Smooth muscle cell (in vitro differentiated cells): ENCODE measurements at regions not wholly inside any gene's neighbourhood (a gene's known extent, or its start where the extent isn't known, plus 50 kb on each side); places are given as distances from the start of the nearest gene placed in this dataset.

Source experiments
- DNase-seq: peaks from one replicate; lab custom pipeline; 2025; ENCODE audit not compliant: unreplicated experiment; lab: John Stamatoyannopoulos, UW
- H2AFZ ChIP-seq: fragments of 200-600 bp; sonication (generic); 2 replicates; pipeline ENCODE4 v1.6.0; 2016; ENCODE audit warnings: antibody characterized with exemption, low read depth, mild to moderate bottlenecking
- H3F3A ChIP-seq: fragments of 200-600 bp; sonication (generic); 2 replicates; pipeline ENCODE4 v1.6.0; 2017; ENCODE audit warnings: antibody characterized with exemption, low read depth
- H3K27ac ChIP-seq: fragments of 200-600 bp; sonication (generic); 2 replicates; pipeline ENCODE4 v1.5.1; 2016; ENCODE audit warnings: low read depth, mild to moderate bottlenecking
- H3K27me3 ChIP-seq: fragments of 200-600 bp; sonication (generic); 2 replicates; pipeline ENCODE4 v1.6.1; 2016; ENCODE audit warnings: low read depth, mild to moderate bottlenecking
- H3K36me3 ChIP-seq: fragments of 200-600 bp; sonication (generic); 2 replicates; pipeline ENCODE4 v1.5.1; 2016; ENCODE audit warnings: low read depth
- H3K4me1 ChIP-seq: fragments of 200-600 bp; sonication (generic); 2 replicates; pipeline ENCODE4 v1.5.1; 2016; ENCODE audit warnings: low read depth
- H3K4me2 ChIP-seq: fragments of 200-600 bp; sonication (generic); 2 replicates; pipeline ENCODE4 v1.6.0; 2016; ENCODE audit warnings: mild to moderate bottlenecking
- H3K4me3 ChIP-seq: fragments of 200-600 bp; sonication (generic); 2 replicates; pipeline ENCODE4 v1.5.1; 2016; ENCODE audit warnings: mild to moderate bottlenecking
- H3K79me2 ChIP-seq: fragments of 200-600 bp; sonication (generic); 2 replicates; pipeline ENCODE4 v1.6.0; 2016; ENCODE audit warnings: low read depth, mild to moderate bottlenecking
- H3K9ac ChIP-seq: fragments of 200-600 bp; sonication (generic); 2 replicates; pipeline ENCODE4 v1.6.0; 2016; ENCODE audit warnings: low read depth
- H3K9me3 ChIP-seq: fragments of 200-600 bp; sonication (generic); replicated peaks from 2 replicates; pipeline ENCODE4 v1.5.1; 2016; ENCODE audit warnings: low read depth
- H4K20me1 ChIP-seq: fragments of 200-600 bp; sonication (generic); 2 replicates; pipeline ENCODE4 v1.6.0; 2016; ENCODE audit warnings: low read depth
- WGBS: methylation state at CpG from one replicate; pipeline ENCODE4 v1.1.7; 2016; ENCODE audit warnings: low lambda C conversion rate; 5-methylcytosine and 5-hydroxymethylcytosine counted together
- TF ChIP-seq, protein P1 (sequence below): fragments of 200-600 bp; sonication (generic); IDR thresholded peaks from 2 replicates; pipeline ENCODE4 v1.5.1; 2017; ENCODE audit warnings: borderline replicate concordance, mild to moderate bottlenecking, antibody characterized with exemption; ENCODE audit not compliant: insufficient read depth, poor library complexity, severe bottlenecking

DNA sequence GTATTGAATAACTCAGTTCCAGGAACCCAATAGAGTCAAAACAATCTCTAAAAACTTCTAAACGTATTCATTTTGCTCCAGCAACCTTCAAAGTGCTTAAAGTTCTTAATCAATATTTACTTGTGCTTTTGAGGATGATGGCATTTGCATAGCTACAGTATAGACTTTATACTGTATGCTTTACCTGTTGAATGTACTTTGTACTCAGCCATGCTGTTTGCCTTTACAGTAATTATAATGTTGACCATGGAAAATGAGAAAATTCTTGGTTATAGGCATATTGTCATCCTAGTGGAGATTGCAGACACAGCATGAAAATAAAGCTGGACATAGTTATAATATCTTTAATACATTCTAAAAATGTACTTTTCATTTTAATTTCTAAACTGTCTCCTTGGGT, 762.7 kb upstream of the PHF14 start:
- no peak overlapping the region for H3K27ac ChIP-seq
- no peaks in the 10 kb centered on the region for H3K9me3 ChIP-seq
- no peaks in the 10 kb centered on the region for H4K20me1 ChIP-seq
- no peaks in the 10 kb centered on the region for H3F3A ChIP-seq
- TF ChIP-seq, protein P1, sequence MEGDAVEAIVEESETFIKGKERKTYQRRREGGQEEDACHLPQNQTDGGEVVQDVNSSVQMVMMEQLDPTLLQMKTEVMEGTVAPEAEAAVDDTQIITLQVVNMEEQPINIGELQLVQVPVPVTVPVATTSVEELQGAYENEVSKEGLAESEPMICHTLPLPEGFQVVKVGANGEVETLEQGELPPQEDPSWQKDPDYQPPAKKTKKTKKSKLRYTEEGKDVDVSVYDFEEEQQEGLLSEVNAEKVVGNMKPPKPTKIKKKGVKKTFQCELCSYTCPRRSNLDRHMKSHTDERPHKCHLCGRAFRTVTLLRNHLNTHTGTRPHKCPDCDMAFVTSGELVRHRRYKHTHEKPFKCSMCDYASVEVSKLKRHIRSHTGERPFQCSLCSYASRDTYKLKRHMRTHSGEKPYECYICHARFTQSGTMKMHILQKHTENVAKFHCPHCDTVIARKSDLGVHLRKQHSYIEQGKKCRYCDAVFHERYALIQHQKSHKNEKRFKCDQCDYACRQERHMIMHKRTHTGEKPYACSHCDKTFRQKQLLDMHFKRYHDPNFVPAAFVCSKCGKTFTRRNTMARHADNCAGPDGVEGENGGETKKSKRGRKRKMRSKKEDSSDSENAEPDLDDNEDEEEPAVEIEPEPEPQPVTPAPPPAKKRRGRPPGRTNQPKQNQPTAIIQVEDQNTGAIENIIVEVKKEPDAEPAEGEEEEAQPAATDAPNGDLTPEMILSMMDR, result no peak
- H3K36me3 ChIP-seq, result no peaks in the 10 kb centered on the region
- H3K4me3 ChIP-seq, result no peak overlapping the region
- H3K4me2 ChIP-seq, result no peak overlapping the region
- no peaks in the 10 kb centered on the region for H3K4me1 ChIP-seq
- 84% methylated on average over 1 of the region's 1 CpG for WGBS
- no peaks in the 10 kb centered on the region for H3K27me3 ChIP-seq
- H3K79me2 ChIP-seq, result no peaks in the 10 kb centered on the region
- no peak for DNase-seq
- no peak overlapping the region for H3K9ac ChIP-seq
- no peak overlapping the region for H2AFZ ChIP-seq

DNA sequence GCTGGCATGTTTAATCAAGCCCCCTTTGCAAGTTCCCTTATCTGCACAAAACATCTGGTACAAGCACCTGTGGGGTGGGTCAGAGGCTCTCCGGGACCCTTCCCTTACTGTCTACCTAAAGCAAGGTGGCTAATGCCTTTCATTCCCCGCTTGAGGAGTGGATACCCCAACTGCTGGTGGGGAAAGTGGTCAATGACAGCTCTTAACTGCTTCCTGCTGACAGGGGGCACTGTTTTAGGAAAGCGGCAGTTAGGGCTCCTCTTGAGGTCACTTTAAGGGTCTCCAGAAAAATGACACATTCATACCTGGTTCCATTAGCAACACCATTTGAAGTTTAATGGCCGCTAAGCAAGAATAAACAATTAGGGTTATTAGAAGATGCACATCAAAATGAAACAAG, 761.8 kb upstream of the PHF14 start:
- 96% methylated on average over 4 of the region's 4 CpGs for WGBS
- Histone ChIP-seq H3K4me2 (no peak overlapping the region), H3K36me3 (no peaks in the 10 kb centered on the region), H3K9me3 (no peaks in the 10 kb centered on the region), H2AFZ (no peak overlapping the region), H3K9ac (no peak overlapping the region), H3K79me2 (no peaks in the 10 kb centered on the region), H3K27ac (no peak overlapping the region), H3K4me3 (no peak overlapping the region), H3K4me1 (no peaks in the 10 kb centered on the region), H3K27me3 (no peaks in the 10 kb centered on the region), H4K20me1 (no peaks in the 10 kb centered on the region), H3F3A (no peaks in the 10 kb centered on the region)
- no peak for DNase-seq
- TF ChIP-seq, protein P1, result no peak

DNA sequence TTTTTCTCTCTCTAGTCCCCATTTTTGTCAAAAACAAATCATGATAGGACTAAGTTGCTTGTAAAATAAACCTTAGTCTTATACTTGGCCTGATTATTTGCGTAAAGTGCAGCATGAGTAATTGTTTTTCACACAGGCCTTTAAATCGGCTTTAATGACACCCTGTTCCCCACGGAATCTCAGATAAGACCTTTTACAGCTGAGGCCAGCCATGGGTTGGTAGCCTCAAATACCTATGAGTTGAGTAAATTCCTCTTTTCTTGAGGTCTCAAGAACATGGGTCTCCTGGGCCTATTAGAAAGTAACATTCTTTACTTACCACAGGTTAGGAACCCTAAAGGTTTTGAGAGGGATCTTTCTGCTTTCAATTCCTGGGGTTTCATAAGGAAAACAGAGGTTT, 761.0 kb upstream of the PHF14 start:
- no peak overlapping the region for H2AFZ ChIP-seq
- H3K9ac ChIP-seq, result no peak overlapping the region
- H3K4me1 ChIP-seq, result no peaks in the 10 kb centered on the region
- TF ChIP-seq, protein P1, result no peak
- no peak overlapping the region for H3K27ac ChIP-seq
- H3K9me3 ChIP-seq, result no peaks in the 10 kb centered on the region
- DNase-seq, result no peak
- no peaks in the 10 kb centered on the region for H3K79me2 ChIP-seq
- H3K4me3 ChIP-seq, result no peak overlapping the region
- H3F3A ChIP-seq, result no peaks in the 10 kb centered on the region
- no peaks in the 10 kb centered on the region for H4K20me1 ChIP-seq
- no peaks in the 10 kb centered on the region for H3K36me3 ChIP-seq
- no peaks in the 10 kb centered on the region for H3K27me3 ChIP-seq
- 8% methylated on average over 3 of the region's 3 CpGs for WGBS
- H3K4me2 ChIP-seq, result no peak overlapping the region

DNA sequence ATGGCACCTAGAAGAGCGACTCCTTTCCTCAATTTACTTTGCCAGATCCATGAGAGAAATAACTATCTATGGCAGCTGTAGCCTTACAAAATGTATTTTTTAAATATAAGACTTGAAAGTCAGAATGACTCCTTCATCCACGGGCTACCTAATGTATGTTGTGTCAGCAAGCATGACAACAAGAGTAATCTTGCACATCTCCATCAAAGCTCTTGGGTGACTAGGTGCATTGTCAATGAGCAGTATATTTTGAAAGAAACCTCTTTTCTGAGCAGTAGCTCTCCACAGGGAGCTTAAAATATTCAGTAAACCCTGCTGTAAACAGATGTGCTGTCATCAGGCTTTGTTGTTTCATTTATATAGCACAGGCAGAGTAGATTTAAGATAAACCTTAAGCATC, 757.2 kb upstream of the PHF14 start:
- Histone ChIP-seq H4K20me1 (no peaks in the 10 kb centered on the region), H3K79me2 (no peaks in the 10 kb centered on the region), H3K4me2 (no peak overlapping the region), H3K4me3 (no peak overlapping the region), H3K27me3 (no peaks in the 10 kb centered on the region), H2AFZ (no peak overlapping the region), H3F3A (no peaks in the 10 kb centered on the region), H3K9ac (no peak overlapping the region), H3K27ac (no peak overlapping the region), H3K4me1 (no peaks in the 10 kb centered on the region), H3K36me3 (no peaks in the 10 kb centered on the region), H3K9me3 (no peaks in the 10 kb centered on the region)
- TF ChIP-seq, protein P1, result no peak
- 86% methylated on average over 2 of the region's 2 CpGs for WGBS
- no peak for DNase-seq
